DND-41 (cell line): ENCODE measurements at regions not wholly inside any gene's neighbourhood (a gene's known extent, or its start where the extent isn't known, plus 50 kb on each side); places are given as distances from the start of the nearest gene placed in this dataset.

Experiments
- EZH2 ChIP-seq: IDR thresholded peaks from 3 replicates; pipeline ENCODE4 v1.6.1; 2012; ENCODE audit warnings: borderline replicate concordance, low read depth, mild to moderate bottlenecking, moderate library complexity, low read length, inconsistent platforms; ENCODE audit not compliant: severe bottlenecking
- TF ChIP-seq, protein P1 (sequence below): IDR thresholded peaks from 2 replicates; pipeline ENCODE4 v1.5.1; 2012; ENCODE audit warnings: borderline replicate concordance, low read length, moderate library complexity, mild to moderate bottlenecking; ENCODE audit not compliant: poor library complexity, severe bottlenecking; ENCODE audit errors: extremely low read depth

DNA sequence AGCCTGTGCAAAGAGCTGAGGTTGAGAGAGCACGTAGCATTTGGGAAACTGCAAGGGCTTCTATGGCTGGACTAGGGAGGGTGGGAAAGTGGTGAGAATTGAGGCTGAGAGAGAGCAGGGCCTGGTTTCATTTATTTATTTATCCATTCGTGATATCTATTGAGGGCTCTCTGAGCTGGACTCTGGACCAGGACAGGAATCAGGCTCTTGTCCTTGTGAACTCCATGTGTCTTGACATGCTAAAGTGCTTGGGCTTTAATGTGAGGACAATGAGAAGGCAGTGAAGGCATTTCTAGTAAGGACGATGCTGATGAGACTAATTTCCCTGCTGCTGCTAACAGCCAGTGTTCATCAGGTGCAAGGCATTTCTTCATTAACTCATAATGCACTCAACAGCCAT lies 95.9 kb upstream of the KLF4 start:
- TF ChIP-seq, protein P1, sequence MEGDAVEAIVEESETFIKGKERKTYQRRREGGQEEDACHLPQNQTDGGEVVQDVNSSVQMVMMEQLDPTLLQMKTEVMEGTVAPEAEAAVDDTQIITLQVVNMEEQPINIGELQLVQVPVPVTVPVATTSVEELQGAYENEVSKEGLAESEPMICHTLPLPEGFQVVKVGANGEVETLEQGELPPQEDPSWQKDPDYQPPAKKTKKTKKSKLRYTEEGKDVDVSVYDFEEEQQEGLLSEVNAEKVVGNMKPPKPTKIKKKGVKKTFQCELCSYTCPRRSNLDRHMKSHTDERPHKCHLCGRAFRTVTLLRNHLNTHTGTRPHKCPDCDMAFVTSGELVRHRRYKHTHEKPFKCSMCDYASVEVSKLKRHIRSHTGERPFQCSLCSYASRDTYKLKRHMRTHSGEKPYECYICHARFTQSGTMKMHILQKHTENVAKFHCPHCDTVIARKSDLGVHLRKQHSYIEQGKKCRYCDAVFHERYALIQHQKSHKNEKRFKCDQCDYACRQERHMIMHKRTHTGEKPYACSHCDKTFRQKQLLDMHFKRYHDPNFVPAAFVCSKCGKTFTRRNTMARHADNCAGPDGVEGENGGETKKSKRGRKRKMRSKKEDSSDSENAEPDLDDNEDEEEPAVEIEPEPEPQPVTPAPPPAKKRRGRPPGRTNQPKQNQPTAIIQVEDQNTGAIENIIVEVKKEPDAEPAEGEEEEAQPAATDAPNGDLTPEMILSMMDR, result no peak
- no peak for TF ChIP-seq EZH2
